ENCODE measurements at regions not wholly inside any gene's neighbourhood (a gene's known extent, or its start where the extent isn't known, plus 50 kb on each side); places are given as distances from the start of the nearest gene placed in this dataset.

DNA sequence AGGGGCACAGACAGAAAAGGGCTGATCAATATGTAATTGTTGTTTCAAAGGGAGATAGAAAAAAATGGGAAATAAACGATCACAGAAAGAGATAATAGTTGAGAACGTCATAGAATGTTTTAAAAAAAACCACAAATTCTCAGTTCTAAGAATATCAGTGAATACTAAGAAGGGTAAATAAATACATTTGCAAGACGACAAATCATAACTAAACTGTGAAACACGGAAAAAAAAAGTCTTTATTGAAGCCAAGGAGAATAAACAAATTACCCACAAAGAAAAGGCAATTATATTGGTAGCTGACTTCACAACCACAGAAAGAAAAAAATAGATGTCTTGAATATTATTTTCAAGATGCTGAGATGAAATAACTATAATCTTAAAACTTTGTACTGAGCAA lies 305.2 kb upstream of the STEAP1 start:
- no peak for TF ChIP-seq POLR2AphosphoS5 (IDR thresholded peaks at IDR 0.05; ENCODE audit: low read depth)
- TF ChIP-seq, protein P1, sequence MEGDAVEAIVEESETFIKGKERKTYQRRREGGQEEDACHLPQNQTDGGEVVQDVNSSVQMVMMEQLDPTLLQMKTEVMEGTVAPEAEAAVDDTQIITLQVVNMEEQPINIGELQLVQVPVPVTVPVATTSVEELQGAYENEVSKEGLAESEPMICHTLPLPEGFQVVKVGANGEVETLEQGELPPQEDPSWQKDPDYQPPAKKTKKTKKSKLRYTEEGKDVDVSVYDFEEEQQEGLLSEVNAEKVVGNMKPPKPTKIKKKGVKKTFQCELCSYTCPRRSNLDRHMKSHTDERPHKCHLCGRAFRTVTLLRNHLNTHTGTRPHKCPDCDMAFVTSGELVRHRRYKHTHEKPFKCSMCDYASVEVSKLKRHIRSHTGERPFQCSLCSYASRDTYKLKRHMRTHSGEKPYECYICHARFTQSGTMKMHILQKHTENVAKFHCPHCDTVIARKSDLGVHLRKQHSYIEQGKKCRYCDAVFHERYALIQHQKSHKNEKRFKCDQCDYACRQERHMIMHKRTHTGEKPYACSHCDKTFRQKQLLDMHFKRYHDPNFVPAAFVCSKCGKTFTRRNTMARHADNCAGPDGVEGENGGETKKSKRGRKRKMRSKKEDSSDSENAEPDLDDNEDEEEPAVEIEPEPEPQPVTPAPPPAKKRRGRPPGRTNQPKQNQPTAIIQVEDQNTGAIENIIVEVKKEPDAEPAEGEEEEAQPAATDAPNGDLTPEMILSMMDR (IDR thresholded peaks at IDR 0.05; ENCODE audit: insufficient read depth, low read length), result no peak
